22Rv1 (cell line): ENCODE measurements at regions not wholly inside any gene's neighbourhood (a gene's known extent, or its start where the extent isn't known, plus 50 kb on each side); places are given as distances from the start of the nearest gene placed in this dataset.

ENCODE experiments used
- H3K27ac ChIP-seq: fragments of 450-650 bp; 2 replicates; pipeline ENCODE4 v1.5.1; 2017
- ZFX ChIP-seq: fragments of 450-650 bp; IDR thresholded peaks from 2 replicates; pipeline ENCODE4 v1.6.1; 2017; ENCODE audit warnings: antibody characterized with exemption, borderline replicate concordance
- TF ChIP-seq, protein P1 (sequence below): fragments of 450-650 bp; IDR thresholded peaks from 2 replicates; pipeline ENCODE4 v1.5.1; 2017; ENCODE audit warnings: mild to moderate bottlenecking

DNA sequence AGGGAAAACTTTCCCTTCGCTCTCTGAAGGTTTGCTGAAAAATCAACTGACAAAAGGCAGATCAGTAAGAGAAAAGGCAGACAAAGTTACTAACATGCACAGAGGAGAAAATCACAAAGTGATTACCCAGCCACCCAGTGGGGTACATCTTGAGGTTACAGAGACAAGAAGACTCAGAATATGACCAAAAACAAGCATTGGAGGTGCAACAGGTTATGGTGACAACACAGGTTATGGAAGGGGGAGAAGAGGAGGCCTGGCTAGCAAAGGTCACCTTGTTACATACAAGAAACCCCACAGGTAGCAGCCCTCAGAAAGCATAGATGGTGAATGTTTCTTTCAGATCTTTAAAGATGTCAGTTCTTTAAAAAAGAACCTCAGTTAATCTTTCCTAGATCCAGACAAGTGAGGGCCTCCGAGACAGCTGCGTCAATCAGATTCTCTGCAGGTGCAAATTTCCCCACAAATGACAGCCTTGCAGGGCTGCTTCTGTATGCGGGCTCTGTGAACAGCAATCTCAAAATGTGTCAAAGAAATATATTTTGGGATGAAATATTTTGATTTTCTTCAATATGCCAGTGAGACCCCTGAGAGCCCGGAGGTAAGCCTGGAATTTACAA is 207.6 kb upstream of the RAB4A start:
- no peak for TF ChIP-seq ZFX
- TF ChIP-seq, protein P1, sequence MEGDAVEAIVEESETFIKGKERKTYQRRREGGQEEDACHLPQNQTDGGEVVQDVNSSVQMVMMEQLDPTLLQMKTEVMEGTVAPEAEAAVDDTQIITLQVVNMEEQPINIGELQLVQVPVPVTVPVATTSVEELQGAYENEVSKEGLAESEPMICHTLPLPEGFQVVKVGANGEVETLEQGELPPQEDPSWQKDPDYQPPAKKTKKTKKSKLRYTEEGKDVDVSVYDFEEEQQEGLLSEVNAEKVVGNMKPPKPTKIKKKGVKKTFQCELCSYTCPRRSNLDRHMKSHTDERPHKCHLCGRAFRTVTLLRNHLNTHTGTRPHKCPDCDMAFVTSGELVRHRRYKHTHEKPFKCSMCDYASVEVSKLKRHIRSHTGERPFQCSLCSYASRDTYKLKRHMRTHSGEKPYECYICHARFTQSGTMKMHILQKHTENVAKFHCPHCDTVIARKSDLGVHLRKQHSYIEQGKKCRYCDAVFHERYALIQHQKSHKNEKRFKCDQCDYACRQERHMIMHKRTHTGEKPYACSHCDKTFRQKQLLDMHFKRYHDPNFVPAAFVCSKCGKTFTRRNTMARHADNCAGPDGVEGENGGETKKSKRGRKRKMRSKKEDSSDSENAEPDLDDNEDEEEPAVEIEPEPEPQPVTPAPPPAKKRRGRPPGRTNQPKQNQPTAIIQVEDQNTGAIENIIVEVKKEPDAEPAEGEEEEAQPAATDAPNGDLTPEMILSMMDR: no peak
- no peak overlapping the region for H3K27ac ChIP-seq

- TF ChIP-seq, protein P1: no peak
- no peak for TF ChIP-seq ZFX
- no peak overlapping the region for H3K27ac ChIP-seq
Observed at GRCh38 chr1:229064320-229065168, 206.4 kb upstream of the RAB4A start.

DNA sequence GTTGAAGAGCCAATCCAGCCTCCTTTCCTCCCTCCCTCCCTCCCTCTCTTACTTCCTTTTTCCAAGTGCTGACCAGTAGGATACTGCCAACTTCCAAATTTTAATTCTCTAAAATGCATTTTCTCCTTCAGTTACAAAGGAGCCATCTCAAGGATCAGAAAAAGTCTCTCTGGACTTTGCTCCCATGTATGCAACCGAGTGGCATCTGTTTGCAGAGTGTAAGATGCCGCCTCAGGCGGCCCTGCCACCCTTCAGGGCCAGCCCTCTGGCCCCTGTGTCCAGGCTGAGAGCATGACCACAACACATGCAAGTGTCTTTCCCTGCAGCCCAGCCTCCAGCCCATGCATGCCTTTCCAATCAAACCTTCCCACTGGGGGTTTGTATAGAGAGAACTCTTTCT is 205.3 kb upstream of the RAB4A start:
- H3K27ac ChIP-seq: no peak overlapping the region
- no peak for TF ChIP-seq ZFX
- TF ChIP-seq, protein P1: no peak

DNA sequence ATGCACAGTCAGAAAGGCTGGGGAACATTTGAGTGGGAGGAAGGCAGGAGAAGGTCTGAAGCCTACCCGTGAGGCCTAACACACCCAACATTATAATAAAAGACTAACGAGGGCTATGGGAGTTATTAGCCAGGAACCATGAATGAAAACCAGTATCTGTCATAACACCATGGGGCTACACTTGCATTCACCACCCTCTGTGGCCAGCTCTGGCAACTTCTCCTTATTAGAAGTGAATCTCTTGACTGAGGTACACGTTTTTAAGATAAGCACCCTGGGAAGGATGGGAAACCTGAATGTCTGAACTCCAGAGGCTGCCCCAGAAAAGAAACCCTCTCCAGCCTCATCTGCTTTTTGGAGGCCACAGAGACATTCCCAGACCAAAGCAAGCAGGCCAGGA is 204.3 kb upstream of the RAB4A start:
- TF ChIP-seq, protein P1: no peak
- TF ChIP-seq ZFX: no peak
- no peak overlapping the region for H3K27ac ChIP-seq

GRCh38 chr1:229067546-229067945 is 203.4 kb upstream of the RAB4A start:
- no peak for TF ChIP-seq ZFX
- TF ChIP-seq, protein P1: no peak
- H3K27ac ChIP-seq: no peak overlapping the region

DNA sequence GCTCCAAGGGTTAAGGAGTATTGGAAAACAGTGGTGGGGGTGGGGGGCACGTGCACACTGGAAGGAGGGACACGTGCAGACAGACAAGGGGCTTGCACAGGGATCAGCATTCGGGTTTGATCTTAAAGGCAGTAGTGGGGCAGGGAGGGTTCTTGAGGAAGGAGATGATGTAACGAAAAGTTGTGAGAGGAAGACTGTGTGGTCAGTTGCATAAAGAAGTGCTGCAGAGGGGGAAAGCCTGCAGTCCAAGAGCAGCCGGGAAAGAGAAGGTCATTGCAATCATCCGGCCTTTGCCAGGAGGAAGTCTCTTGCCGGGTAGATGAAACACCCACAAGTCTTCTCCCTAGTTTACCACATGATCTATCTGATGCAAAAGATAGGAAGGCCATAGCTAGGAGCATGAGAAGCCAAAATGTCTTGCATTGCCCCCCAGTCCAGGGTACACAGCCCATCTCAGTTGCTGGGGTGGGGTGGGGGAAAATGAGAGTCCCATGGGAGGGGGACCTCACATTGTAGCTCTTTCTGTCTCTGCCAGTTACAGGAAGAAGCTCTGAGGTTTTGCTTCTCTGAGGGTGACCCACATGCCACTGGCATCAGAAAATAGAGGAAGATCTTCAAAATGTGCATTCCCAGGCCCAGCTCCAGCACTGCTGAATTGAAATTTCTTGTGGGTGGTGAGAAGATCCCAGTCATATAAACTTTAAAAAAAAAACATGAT is 202.5 kb upstream of the RAB4A start:
- no peak for TF ChIP-seq ZFX
- TF ChIP-seq, protein P1: no peak
- no peak overlapping the region for H3K27ac ChIP-seq
